ENCODE measurements at regions not wholly inside any gene's neighbourhood (a gene's known extent, or its start where the extent isn't known, plus 50 kb on each side); places are given as distances from the start of the nearest gene placed in this dataset.

GRCh38 chrX:82058728-82059127 lies 856.8 kb downstream of the SH3BGRL start:
- no peak overlapping the region for H2BK120ac ChIP-seq (ENCODE audit: low read depth, low read length)
- no peaks in the 10 kb centered on the region for H3K4me1 ChIP-seq (ENCODE audit: control insufficient read depth, insufficient read depth, low read length)
- H3K56ac ChIP-seq (ENCODE audit: extremely low read depth, insufficient read depth, low read length) = no peak overlapping the region
- no peaks in the 10 kb centered on the region; the same call in 1 of the 2 replicates for H3K27me3 ChIP-seq (ENCODE audit: control insufficient read depth, insufficient read depth, low read length)
- BruUV-seq (replicated peaks) = no TSS peak
- no peak for DNase-seq
- no peak overlapping the region for H2BK5ac ChIP-seq (ENCODE audit: low read depth, low read length, poor library complexity, severe bottlenecking)
- H3K4ac ChIP-seq (ENCODE audit: low read depth, low read length) = no peak overlapping the region
- no CpG with 5 or more reads among the region's 4 CpGs for WGBS, 2 experiments (ENCODE audit: extremely low coverage in 2 of 2, insufficient read length in 1 of 2)
- dilution Hi-C loops (cut with HindIII; ENCODE audit: low sequenced_read_pairs, unreplicated experiment) (no loop called here), in situ Hi-C loops (cut with MboI; ENCODE audit: low sequenced_read_pairs) (no loop called here), intact Hi-C loops (cut with micrococcal nuclease) (no loop called here)
- no peak overlapping the region for H2AK5ac ChIP-seq (ENCODE audit: low read depth, low read length)
- H4K5ac ChIP-seq (ENCODE audit: low read depth, low read length) = no peak overlapping the region
- no peak overlapping the region for H4K8ac ChIP-seq (ENCODE audit: low read depth in 2 of 2, low read length in 2 of 2)
- H2AFZ ChIP-seq (replicated peaks; ENCODE audit: low read length, poor library complexity) = no peak overlapping the region
- peaks cover 3% of the 10 kb centered on the region; the same call in 1 of the 2 replicates for H3K9me3 ChIP-seq (ENCODE audit: control insufficient read depth, insufficient read depth, low read length)
- H3K27ac ChIP-seq (ENCODE audit: insufficient read depth, low read length) = no peak overlapping the region
- no peak overlapping the region for H3K23ac ChIP-seq (ENCODE audit: low read depth, low read length)
- H3K9me1 ChIP-seq (ENCODE audit: insufficient read depth, low read length) = no peaks in the 10 kb centered on the region
- ATAC-seq (ENCODE audit: low read depth) = no peak
- H3K79me1 ChIP-seq (ENCODE audit: low read depth in 1 of 2, low read length in 2 of 2) = no peaks in the 10 kb centered on the region
- no peak overlapping the region for H3K4me2 ChIP-seq (ENCODE audit: low read depth, low read length)
- H3K14ac ChIP-seq (replicated peaks; ENCODE audit: low read depth, low read length) = no peak overlapping the region
- no peak overlapping the region for H2AK9ac ChIP-seq (replicated peaks; ENCODE audit: low read depth, low read length, poor library complexity)
- no peaks in the 10 kb centered on the region for H4K20me1 ChIP-seq (ENCODE audit: insufficient read depth, low read length)
- POLR2A ChIA-PET (ENCODE audit: unreplicated experiment) = no interaction called here
- H3K18ac ChIP-seq (ENCODE audit: low read depth, low read length) = no peak overlapping the region
- H3K4me3 ChIP-seq (ENCODE audit: insufficient read depth, low read depth, low read length) = no peak overlapping the region
- H4K91ac ChIP-seq (ENCODE audit: insufficient read depth, low read depth, low read length) = no peak overlapping the region
- no peak overlapping the region for H2BK15ac ChIP-seq (ENCODE audit: low read depth, low read length)
- TF ChIP-seq CTCF (conservative IDR thresholded peaks at IDR 0.05; ENCODE audit: low read depth, low read length) (no peak), RCOR1 (IDR thresholded peaks at IDR 0.05; ENCODE audit: insufficient replicate concordance, low read length) (no peak), CEBPB (IDR thresholded peaks at IDR 0.05; ENCODE audit: low read depth, low read length) (no peak), RAD21 (IDR thresholded peaks at IDR 0.05; ENCODE audit: low read length) (no peak), ELK1 (IDR thresholded peaks at IDR 0.05; ENCODE audit: borderline replicate concordance, low read depth, low read length) (no peak), FOS (IDR thresholded peaks at IDR 0.05; ENCODE audit: low read depth, low read length) (no peak), BHLHE40 (IDR thresholded peaks at IDR 0.05; ENCODE audit: low read depth, low read length) (no peak), MXI1 (IDR thresholded peaks at IDR 0.05; ENCODE audit: borderline replicate concordance, low read depth, low read length) (no peak), NFE2L2 (IDR thresholded peaks at IDR 0.05; ENCODE audit: low read depth, low read length) (no peak), MAFK (IDR thresholded peaks at IDR 0.05; ENCODE audit: low read depth, low read length) (no peak), SMC3 (IDR thresholded peaks at IDR 0.05; ENCODE audit: low read depth, low read length) (no peak), RFX5 (IDR thresholded peaks at IDR 0.05; ENCODE audit: low read depth, low read length) (no peak), POLR2A (IDR thresholded peaks at IDR 0.05; ENCODE audit: low read depth, low read length) (no peak), MAZ (IDR thresholded peaks at IDR 0.05; ENCODE audit: borderline replicate concordance, low read depth, low read length) (no peak), CHD1 (IDR thresholded peaks at IDR 0.05; ENCODE audit: low read depth, low read length) (no peak)
- TF ChIP-seq, protein P1, sequence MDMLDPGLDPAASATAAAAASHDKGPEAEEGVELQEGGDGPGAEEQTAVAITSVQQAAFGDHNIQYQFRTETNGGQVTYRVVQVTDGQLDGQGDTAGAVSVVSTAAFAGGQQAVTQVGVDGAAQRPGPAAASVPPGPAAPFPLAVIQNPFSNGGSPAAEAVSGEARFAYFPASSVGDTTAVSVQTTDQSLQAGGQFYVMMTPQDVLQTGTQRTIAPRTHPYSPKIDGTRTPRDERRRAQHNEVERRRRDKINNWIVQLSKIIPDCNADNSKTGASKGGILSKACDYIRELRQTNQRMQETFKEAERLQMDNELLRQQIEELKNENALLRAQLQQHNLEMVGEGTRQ (IDR thresholded peaks at IDR 0.05; ENCODE audit: low read depth, low read length) = no peak
- H3K36me3 ChIP-seq (ENCODE audit: control insufficient read depth, insufficient read depth, low read length) = no peaks in the 10 kb centered on the region
- H2BK20ac ChIP-seq (ENCODE audit: low read depth, low read length) = no peak overlapping the region
- CTCF ChIA-PET = no interaction called here
- H3K9ac ChIP-seq (ENCODE audit: low read depth, low read length) = no peak overlapping the region
